DOHH2 (cell line): ENCODE measurements at regions not wholly inside any gene's neighbourhood (a gene's known extent, or its start where the extent isn't known, plus 50 kb on each side); places are given as distances from the start of the nearest gene placed in this dataset.

ENCODE experiments used
- EZH2phosphoT487 ChIP-seq: fragments of 200-600 bp; sonication (generic); IDR thresholded peaks from 2 replicates; pipeline ENCODE4 v1.6.1; 2017; ENCODE audit warnings: borderline replicate concordance, mild to moderate bottlenecking, antibody characterized with exemption, low read length, moderate library complexity, mixed read lengths
- TF ChIP-seq, protein P1 (sequence below): fragments of 200-600 bp; sonication (generic); IDR thresholded peaks from one replicate; pipeline ENCODE4 v1.5.1; 2014; ENCODE audit warnings: antibody characterized with exemption, mild to moderate bottlenecking, low read depth, low read length; ENCODE audit not compliant: poor library complexity, severe bottlenecking

DNA sequence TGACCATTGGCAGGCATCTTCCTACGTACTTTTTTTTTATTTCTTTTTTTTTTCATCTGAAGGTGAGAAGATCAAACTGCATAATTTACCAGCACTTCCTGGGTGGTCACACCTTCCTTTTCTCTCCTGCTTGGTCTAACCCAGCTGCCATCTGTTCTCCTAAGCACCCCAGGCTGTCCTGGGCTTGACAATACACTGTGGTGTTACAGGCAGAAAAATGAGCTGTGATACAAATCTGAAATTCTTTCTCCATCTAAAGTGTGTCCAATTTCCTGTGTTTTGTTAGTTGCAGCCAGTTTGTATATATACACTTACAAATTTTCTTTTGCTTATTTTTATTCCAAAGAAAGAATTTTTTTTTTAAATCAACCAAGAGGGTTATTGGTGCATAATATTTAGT, 786.0 kb upstream of the ZEB2 start:
- TF ChIP-seq, protein P1, sequence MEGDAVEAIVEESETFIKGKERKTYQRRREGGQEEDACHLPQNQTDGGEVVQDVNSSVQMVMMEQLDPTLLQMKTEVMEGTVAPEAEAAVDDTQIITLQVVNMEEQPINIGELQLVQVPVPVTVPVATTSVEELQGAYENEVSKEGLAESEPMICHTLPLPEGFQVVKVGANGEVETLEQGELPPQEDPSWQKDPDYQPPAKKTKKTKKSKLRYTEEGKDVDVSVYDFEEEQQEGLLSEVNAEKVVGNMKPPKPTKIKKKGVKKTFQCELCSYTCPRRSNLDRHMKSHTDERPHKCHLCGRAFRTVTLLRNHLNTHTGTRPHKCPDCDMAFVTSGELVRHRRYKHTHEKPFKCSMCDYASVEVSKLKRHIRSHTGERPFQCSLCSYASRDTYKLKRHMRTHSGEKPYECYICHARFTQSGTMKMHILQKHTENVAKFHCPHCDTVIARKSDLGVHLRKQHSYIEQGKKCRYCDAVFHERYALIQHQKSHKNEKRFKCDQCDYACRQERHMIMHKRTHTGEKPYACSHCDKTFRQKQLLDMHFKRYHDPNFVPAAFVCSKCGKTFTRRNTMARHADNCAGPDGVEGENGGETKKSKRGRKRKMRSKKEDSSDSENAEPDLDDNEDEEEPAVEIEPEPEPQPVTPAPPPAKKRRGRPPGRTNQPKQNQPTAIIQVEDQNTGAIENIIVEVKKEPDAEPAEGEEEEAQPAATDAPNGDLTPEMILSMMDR, result no peak
- no peak for TF ChIP-seq EZH2phosphoT487
